Osteoblast (primary cell): ENCODE measurements at regions not wholly inside any gene's neighbourhood (a gene's known extent, or its start where the extent isn't known, plus 50 kb on each side); places are given as distances from the start of the nearest gene placed in this dataset.

Experiments used
- DNase-seq: peaks from one replicate; pipeline ENCODE4 v3.0.0; 2011; ENCODE audit warnings: low spot score, mixed read lengths; ENCODE audit not compliant: insufficient read length; ENCODE audit errors: missing footprints
- H2AFZ ChIP-seq: 2 replicates; pipeline ENCODE4 v1.6.0; 2011; ENCODE audit warnings: mild to moderate bottlenecking, low read length
- H3K27ac ChIP-seq: 2 replicates; pipeline ENCODE4 v1.5.1; 2011; ENCODE audit warnings: mild to moderate bottlenecking, low read depth, low read length, moderate library complexity
- H3K27me3 ChIP-seq: 2 replicates; pipeline ENCODE4 v1.6.0; 2012; ENCODE audit warnings: mild to moderate bottlenecking, control low read depth, inconsistent platforms, low read length, moderate library complexity; ENCODE audit not compliant: insufficient read depth
- H3K36me3 ChIP-seq: 2 replicates; pipeline ENCODE4 v1.5.1; 2011; ENCODE audit warnings: mild to moderate bottlenecking, low read length, control low read depth, moderate library complexity; ENCODE audit not compliant: insufficient read depth
- H3K4me1 ChIP-seq: 2 replicates; pipeline ENCODE4 v1.5.1; 2011; ENCODE audit warnings: mild to moderate bottlenecking, low read length, control low read depth, moderate library complexity; ENCODE audit not compliant: insufficient read depth
- H3K4me2 ChIP-seq: 2 replicates; pipeline ENCODE4 v1.6.0; 2011; ENCODE audit warnings: mild to moderate bottlenecking, low read length; ENCODE audit not compliant: insufficient read depth
- H3K4me3 ChIP-seq: fragments of 200-600 bp; sonication (generic); 3 replicates; pipeline ENCODE4 v1.5.1; 2012; ENCODE audit warnings: mild to moderate bottlenecking, low read length, inconsistent platforms; ENCODE audit not compliant: insufficient read depth
- H3K79me2 ChIP-seq: 2 replicates; pipeline ENCODE4 v1.6.0; 2012; ENCODE audit warnings: mild to moderate bottlenecking, low read length, control low read depth, inconsistent platforms; ENCODE audit not compliant: insufficient read depth
- H3K9me3 ChIP-seq: 2 replicates; pipeline ENCODE4 v1.5.1; 2011; ENCODE audit warnings: low read depth, low read length, control low read depth
- H4K20me1 ChIP-seq: 2 replicates; pipeline ENCODE4 v1.6.0; 2012; ENCODE audit warnings: mild to moderate bottlenecking, low read length, control low read depth; ENCODE audit not compliant: insufficient read depth
- TF ChIP-seq, protein P1 (sequence below): IDR thresholded peaks from 2 replicates; pipeline ENCODE4 v1.5.1; 2011; ENCODE audit warnings: mild to moderate bottlenecking, low read depth, low read length, moderate library complexity; ENCODE audit errors: extremely low read depth

DNA sequence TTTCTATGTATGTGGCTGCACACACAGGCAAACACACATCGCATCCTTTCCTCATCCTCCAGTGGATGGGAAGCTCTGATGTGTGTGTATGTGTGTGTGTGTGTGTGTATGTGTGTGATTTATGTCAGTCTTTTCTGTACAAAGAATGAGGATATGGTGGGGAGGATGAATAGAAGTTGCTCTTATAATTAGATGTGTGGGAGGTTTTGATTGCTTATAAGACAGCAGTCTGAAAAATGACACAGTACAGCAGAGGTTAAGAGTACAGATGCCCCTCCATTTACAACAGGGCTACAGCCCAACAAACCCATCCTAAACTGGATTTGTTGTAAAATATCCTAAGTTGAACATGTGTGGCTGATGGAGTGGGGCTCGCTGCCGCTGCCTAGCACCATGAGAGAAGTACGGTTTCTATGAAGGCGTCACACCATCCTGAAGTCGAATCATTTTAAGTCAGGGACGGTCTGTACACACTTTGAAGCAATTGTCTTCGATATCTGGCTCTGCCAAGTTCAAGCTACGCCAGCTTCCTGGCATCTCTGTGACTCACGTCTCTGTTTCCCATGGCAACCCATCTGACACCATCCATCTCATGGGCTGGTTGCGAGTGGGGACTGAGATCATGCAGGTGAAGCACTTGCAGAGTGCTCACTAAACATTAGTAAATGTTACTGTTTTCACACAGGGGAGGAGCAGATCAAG is 252.6 kb downstream of the MYLK4 start:
- no peak overlapping the region for H3K4me3 ChIP-seq
- no peaks in the 10 kb centered on the region for H4K20me1 ChIP-seq
- TF ChIP-seq, protein P1, sequence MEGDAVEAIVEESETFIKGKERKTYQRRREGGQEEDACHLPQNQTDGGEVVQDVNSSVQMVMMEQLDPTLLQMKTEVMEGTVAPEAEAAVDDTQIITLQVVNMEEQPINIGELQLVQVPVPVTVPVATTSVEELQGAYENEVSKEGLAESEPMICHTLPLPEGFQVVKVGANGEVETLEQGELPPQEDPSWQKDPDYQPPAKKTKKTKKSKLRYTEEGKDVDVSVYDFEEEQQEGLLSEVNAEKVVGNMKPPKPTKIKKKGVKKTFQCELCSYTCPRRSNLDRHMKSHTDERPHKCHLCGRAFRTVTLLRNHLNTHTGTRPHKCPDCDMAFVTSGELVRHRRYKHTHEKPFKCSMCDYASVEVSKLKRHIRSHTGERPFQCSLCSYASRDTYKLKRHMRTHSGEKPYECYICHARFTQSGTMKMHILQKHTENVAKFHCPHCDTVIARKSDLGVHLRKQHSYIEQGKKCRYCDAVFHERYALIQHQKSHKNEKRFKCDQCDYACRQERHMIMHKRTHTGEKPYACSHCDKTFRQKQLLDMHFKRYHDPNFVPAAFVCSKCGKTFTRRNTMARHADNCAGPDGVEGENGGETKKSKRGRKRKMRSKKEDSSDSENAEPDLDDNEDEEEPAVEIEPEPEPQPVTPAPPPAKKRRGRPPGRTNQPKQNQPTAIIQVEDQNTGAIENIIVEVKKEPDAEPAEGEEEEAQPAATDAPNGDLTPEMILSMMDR, result no peak
- no peak for DNase-seq
- H3K79me2 ChIP-seq, result no peaks in the 10 kb centered on the region
- H3K4me2 ChIP-seq, result no peak overlapping the region
- H3K27ac ChIP-seq, result no peak overlapping the region
- H2AFZ ChIP-seq, result peak overlapping the region; percentile 43
- no peaks in the 10 kb centered on the region for H3K36me3 ChIP-seq
- peaks cover 27% of the 10 kb centered on the region for H3K4me1 ChIP-seq
- no peaks in the 10 kb centered on the region for H3K9me3 ChIP-seq
- no peaks in the 10 kb centered on the region for H3K27me3 ChIP-seq

DNA sequence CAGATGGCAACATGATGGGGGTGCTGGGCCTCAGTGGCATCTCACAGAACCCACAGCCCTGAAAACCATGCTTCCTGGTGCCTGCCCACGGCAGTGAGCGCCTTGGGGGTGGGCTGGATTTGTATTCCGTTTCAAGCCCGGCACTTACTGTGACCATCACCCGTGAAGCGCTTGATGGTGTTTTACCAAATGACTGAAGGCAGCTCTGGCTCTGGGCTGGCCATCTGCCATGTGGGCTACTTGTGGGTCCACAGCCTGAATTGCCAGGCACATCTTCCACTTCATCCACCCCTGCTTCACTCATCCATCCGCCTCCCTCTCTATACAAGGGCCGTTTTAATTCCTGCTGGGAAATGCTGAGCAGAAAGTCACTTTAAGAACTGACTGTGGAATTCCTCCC is 250.9 kb upstream of the GMDS start:
- no peaks in the 10 kb centered on the region for H3K36me3 ChIP-seq
- no peaks in the 10 kb centered on the region for H3K79me2 ChIP-seq
- H3K4me1 ChIP-seq, result peaks cover 9% of the 10 kb centered on the region
- no peak overlapping the region for H3K27ac ChIP-seq
- no peak overlapping the region for H2AFZ ChIP-seq
- no peaks in the 10 kb centered on the region for H4K20me1 ChIP-seq
- no peak overlapping the region for H3K4me2 ChIP-seq
- no peak overlapping the region for H3K4me3 ChIP-seq
- no peaks in the 10 kb centered on the region for H3K27me3 ChIP-seq
- TF ChIP-seq, protein P1, result no peak
- no peaks in the 10 kb centered on the region for H3K9me3 ChIP-seq
- DNase-seq, result no peak

DNA sequence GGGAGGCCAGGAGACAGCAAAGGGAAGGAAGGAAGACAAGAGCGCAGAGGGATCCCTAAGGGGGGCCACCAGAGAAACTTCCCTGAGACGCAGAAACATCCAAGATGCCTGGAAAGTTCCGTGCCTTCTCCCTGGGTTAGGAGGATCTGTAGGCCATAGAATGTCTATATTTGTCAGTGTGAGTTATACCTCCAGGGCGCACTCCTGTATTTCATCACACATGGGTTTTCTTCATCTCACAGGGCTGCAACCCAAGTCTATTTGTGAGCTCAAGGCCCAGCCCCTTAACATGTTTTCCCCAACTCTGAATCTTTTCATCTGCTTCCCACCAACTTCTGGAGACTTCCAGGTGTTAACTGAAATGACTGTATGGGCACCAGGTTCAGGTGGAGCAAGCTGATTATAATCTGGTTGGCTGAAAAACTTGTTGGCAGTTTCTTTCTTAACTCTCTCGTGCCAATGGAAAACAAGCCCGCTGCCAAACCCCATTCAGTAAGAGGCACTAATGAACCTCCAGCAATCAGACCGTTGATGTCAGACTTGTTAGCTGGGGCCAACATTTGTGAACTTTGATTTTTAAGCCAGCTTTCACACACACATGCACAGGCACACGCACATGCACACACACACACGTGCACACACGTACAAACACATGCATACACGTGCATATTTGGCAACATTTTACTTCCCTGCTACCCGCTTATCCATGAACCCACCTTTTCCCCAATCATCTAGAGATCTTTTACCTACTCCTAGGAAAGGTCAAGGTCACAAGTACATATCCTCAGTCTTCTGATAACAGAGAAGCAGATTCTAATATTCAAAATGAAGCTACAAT is 247.5 kb upstream of the GMDS start:
- Histone ChIP-seq H4K20me1 (no peaks in the 10 kb centered on the region), H3K4me1 (peaks cover 6% of the 10 kb centered on the region), H3K79me2 (no peaks in the 10 kb centered on the region), H3K27me3 (no peaks in the 10 kb centered on the region), H3K4me2 (no peak overlapping the region), H3K9me3 (no peaks in the 10 kb centered on the region), H3K4me3 (no peak overlapping the region), H3K36me3 (no peaks in the 10 kb centered on the region), H2AFZ (no peak overlapping the region), H3K27ac (no peak overlapping the region)
- no peak for DNase-seq
- TF ChIP-seq, protein P1, result no peak

DNA sequence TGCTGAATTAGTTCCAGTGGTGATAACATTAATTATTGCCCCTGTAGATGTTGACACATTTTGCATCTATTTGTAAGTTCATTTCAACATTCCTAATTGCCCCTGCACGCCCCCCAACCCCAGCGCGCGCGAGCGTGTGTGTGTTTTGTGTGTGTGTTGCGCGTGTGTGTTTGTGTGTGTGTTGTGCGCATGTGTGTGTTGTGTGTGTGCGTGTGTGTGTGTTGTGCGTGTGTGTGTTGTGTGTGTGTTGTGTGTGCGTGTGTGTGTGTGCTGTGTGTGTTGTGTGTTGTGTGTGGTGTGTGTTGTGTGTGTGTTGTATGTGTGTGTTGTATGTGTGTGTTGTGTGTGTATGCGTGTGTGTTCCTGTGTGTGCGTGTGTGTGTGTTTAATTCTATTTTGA is 245.7 kb upstream of the GMDS start:
- Histone ChIP-seq H3K27ac (no peak overlapping the region), H3K9me3 (no peaks in the 10 kb centered on the region), H3K4me1 (no peaks in the 10 kb centered on the region), H3K4me2 (no peak overlapping the region), H2AFZ (no peak overlapping the region), H4K20me1 (no peaks in the 10 kb centered on the region), H3K4me3 (no peak overlapping the region), H3K79me2 (no peaks in the 10 kb centered on the region), H3K36me3 (no peaks in the 10 kb centered on the region), H3K27me3 (peaks cover 3% of the 10 kb centered on the region)
- TF ChIP-seq, protein P1, result no peak
- DNase-seq, result no peak
